Epithelial cell of esophagus (primary cell): ENCODE measurements at regions not wholly inside any gene's neighbourhood (a gene's known extent, or its start where the extent isn't known, plus 50 kb on each side); places are given as distances from the start of the nearest gene placed in this dataset.
"Not testable (repeated sequence)": the region's sequence is repeated elsewhere in the genome, so short reads cannot be mapped to it uniquely, and the experiment has no call there.

ENCODE experiments used
- DNase-seq: peaks from one replicate; pipeline ENCODE4 v3.0.0; 2010; ENCODE audit warnings: low read depth
- H3K4me3 ChIP-seq: 2 replicates; pipeline ENCODE4 v1.5.1; 2011; ENCODE audit warnings: mild to moderate bottlenecking, low read length, control low read depth
- CTCF ChIP-seq: IDR thresholded peaks from 2 replicates; pipeline ENCODE4 v1.5.1; 2011; ENCODE audit warnings: low read depth, mild to moderate bottlenecking, low read length, control low read depth, inconsistent platforms; ENCODE audit not compliant: insufficient read depth; ENCODE audit errors: missing control alignments

DNA sequence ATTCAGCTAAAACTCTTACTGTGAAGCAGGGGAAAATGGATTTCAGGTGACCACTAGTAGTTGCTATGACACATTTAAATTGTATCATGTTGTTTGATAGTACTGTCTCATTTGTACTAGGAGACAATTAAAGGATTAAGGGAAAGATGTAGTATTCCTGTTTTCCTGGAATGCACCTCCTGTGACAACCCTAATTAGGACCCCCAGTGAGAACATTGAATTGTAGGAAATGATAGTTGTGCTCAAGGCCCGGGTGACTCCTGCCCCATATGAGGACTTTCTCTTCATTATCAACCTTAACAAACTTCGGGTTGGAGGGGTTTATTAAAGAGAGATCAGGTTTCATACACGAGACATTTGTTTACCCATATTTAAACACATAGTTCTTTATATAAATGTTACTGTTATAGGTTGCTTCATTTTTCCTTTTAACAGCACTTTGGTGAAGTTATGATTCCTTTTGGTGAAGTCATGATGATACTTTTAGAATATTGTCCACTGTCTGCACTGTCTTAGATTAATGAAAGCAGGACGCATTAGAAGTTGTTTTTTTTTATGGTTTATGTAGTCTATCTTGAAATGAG is 392.6 kb upstream of the NAALADL2 start:
- TF ChIP-seq CTCF, result no peak
- no peak overlapping the region for H3K4me3 ChIP-seq
- DNase-seq, result no peak

GRCh38 chr3:174477491-174477890 is 381.6 kb upstream of the NAALADL2 start:
- DNase-seq, result no peak
- no peak for TF ChIP-seq CTCF
- no peak overlapping the region for H3K4me3 ChIP-seq

- H3K4me3 ChIP-seq, result no peak overlapping the region
- no peak for DNase-seq
- no peak for TF ChIP-seq CTCF
These were observed 378.4 kb upstream of the NAALADL2 start for GRCh38 chr3:174480767-174481166.

DNA sequence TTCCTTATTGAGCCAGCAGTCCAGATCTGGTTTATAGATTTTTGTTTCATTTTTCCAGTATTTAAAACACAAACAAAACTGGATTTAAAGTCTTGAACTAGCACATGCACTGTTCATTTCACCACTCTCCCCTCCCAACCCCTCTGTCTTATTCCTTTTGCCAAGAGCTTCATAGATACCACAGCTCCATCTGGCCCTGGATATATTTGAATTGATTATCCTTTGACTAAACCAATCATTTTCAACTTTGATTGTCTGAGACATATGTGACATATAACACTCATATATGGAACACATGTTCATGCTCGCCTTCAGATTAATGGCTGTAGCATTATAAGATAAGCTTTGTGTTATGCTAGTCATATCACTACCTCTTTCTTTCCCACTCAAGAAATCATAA is 376.6 kb upstream of the NAALADL2 start:
- DNase-seq, result no peak
- TF ChIP-seq CTCF, result no peak
- no peak overlapping the region for H3K4me3 ChIP-seq

DNA sequence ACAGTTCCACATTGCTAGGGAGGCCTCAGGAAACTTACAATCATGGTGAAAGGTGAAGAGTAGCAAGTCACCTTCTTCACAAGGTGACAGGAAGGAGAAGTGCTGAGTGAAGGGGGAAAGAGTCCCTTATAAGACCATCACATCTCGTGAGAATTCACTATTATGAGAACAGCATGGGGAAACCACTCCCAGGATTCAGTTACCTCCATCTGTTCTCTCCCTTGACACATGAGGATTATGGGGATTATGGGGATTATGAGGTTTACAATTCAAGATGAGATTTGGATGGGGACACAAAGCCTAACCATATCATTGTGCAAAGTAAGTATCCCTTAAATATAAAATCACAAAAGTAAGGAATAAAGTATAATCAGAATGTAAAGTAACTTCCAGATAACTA is 375.9 kb upstream of the NAALADL2 start:
- no peak overlapping the region for H3K4me3 ChIP-seq
- DNase-seq, result no peak
- TF ChIP-seq CTCF, result no peak

DNA sequence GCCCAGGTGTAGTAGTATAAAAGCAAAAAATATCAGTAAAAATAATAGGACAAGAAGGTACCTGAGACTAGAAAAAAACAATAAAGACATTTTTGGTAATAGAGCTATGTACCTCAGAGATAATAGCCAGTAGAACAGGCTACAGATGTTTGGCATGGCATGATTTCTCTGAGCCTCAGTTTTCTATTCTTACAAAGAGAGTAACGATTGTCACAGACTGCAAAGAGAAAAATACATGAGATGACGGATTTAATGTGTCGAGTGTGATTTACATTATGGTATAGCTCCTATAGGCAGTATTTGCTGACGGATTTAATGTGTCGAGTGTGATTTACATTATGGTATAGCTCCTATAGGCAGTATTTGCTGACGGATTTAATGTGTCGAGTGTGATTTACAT is 375.3 kb upstream of the NAALADL2 start:
- not testable (repeated sequence) for DNase-seq, H3K4me3 ChIP-seq

DNA sequence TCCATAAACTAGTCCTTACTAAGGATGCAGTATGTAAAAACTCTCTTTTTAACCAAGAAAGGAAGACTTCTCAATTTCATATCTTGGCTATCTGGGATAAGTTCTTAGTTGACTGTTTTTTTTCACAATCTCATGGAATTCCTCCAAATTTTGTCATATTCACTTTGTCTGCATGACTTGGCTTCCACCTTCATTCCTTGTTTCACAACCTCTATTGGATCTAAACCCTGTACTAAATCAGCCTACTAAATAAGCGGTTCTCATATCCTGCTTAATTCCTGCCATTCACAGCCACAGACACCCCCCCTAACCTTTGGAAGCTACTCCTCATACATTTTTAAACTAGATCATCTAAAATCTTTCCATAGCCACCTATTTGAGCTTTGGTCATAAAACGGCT is 370.6 kb upstream of the NAALADL2 start:
- TF ChIP-seq CTCF, result no peak
- DNase-seq, result no peak
- H3K4me3 ChIP-seq, result no peak overlapping the region
